GM19328 (cell line): ENCODE measurements at regions not wholly inside any gene's neighbourhood (a gene's known extent, or its start where the extent isn't known, plus 50 kb on each side); places are given as distances from the start of the nearest gene placed in this dataset.

Experiments
- ATAC-seq: cut with Tn5 transposase; IDR thresholded peaks from one replicate; pipeline ENCODE4 v1.9.1; 2021; ENCODE audit warnings: mild to moderate bottlenecking, moderate library complexity; ENCODE audit not compliant: unreplicated experiment

- ATAC-seq = no peak
These were observed 281.5 kb downstream of the HTR1B start for GRCh38 chr6:77181749-77182148.

GRCh38 chr6:77180326-77180725 is 283.0 kb downstream of the HTR1B start:
- ATAC-seq = no peak

- ATAC-seq = no peak
These were observed 284.5 kb downstream of the HTR1B start for GRCh38 chr6:77178821-77179220.

GRCh38 chr6:77177470-77177869 is 285.8 kb downstream of the HTR1B start:
- ATAC-seq = no peak

- ATAC-seq = no peak
These were observed 289.7 kb downstream of the HTR1B start for GRCh38 chr6:77173472-77174074.

- no peak for ATAC-seq
These were observed 290.7 kb downstream of the HTR1B start for GRCh38 chr6:77172578-77172977.

DNA sequence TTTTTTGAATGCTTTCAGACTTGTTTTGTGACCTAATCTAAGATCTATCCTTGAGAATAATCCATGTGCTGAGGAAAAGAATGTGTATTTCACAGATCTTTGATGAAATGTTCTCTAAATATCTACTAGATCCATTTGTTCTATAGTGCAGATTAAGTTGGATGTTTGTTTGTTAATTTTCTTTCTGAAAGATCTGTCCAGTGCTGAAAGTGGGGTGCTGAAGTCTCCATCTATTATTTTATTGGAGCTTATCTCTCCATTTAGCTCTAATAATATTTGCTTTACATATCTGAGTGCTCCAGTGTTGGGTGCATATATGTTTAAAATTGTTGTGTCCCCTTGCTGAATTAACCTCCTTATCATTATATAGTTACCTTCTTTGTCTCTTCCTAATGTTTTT is 303.6 kb downstream of the HTR1B start:
- no peak for ATAC-seq

DNA sequence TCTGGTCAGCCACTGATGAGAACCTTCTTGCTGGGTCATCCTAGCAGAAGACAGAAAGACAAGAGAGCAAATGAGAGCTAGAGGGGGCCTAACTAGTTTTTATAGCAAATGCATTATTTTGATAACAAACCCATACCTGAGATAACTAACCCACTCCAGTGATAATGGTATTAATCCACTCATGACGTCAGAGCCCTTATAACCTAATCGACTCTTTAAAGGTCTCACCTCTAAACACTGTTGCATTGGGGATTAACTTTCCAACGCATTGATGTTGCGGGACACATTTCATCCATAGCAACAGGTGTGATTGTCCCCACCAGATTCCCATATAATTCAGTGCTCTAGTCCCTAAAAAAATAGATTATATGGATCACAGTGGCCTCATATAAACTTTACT is 312.1 kb downstream of the HTR1B start:
- no peak for ATAC-seq

DNA sequence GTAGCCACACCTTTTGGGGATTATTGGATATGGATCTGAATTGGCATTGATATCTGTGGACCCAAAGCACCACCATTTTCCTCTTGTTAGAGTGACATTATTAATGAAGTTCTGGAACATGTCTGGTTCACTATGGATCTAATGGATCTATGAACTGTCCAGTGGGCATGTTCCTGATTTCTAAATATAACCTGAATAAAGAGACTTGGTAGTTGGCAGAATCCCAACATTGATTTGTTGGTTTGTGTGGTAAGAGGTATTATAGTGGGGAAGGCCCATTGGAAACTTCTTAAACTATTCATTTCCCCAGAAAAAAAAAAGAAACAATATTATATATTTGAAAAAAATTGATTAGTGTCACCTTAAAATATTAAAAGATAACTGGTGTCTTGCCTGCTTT is 312.6 kb downstream of the HTR1B start:
- no peak for ATAC-seq

- ATAC-seq = no peak
These were observed 318.0 kb downstream of the HTR1B start for GRCh38 chr6:77145244-77145643.

DNA sequence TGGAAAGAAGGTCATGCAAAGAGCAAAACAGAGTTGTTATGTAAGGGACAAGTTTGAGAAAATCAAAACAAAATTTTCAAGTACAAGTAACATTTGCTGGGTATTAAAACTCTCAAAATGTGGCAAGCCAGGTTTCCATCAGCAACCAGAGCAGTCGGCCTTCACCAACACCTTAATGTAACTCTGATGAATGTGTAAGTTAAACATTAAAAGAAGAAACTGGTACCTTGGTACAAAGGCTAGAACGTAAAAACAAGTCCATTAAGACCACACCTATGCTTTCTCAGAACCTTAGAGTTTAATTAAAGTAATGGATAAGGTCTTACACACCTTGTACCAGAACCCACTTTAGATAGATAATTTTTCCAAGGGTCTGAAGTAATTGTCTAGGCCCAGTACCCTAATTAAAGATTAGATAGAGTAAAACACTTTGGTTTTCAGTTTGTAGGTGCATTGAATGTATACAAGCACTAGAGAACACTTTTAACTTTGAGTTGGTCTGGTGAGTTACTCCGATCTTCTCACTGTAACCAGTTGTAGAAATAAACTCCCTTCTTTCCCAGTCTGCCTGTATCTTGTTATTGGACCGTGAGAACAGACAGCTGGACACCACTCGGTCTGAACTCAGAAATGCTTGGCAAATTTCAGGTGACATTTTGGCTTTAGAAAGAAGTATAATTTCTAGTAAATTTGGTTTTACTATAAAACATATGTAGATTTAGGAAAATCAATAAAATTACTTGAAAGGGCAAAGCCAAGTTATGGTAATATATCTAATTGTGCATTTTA is 319.4 kb downstream of the HTR1B start:
- ATAC-seq = no peak

- ATAC-seq = no peak
These were observed 327.2 kb downstream of the HTR1B start for GRCh38 chr6:77136086-77136485.

DNA sequence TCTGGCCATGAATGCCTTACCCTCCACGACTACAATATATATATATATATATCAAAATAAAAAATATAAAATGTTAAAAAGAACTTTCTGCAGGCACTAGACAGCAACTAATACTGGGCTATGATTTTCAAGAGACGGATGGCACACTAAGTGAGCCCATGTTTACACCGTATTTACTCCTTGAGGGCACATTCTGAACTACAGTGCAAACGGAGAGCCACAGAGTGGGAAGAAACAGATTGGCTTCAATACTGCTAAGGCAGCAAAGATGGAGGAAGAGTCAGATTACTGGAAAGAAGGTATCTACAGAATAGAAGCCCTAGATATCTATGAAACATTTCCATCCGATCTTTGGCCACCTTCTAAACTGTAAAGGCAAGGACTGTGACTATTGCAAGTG is 330.3 kb downstream of the HTR1B start:
- ATAC-seq = no peak

DNA sequence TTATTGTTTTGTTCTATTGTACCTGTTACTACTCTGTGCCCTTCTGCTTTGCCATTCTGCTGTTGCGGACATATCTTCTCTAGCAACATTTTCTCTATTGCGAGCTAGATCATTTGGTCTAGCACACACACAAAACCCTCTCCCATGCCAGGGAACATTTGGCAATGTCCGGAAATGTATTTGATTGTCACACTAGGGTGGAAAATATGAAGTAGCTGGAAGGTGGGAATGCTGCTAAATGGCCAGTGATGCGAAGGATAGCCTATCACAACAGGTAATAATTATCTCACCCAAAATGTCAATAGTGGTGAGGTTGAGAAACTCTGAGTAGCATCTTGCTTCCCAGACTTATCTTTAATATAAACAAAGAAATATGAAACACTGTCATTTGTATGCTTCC is 331.9 kb downstream of the HTR1B start:
- ATAC-seq = no peak

- ATAC-seq = no peak
These were observed 338.7 kb downstream of the HTR1B start for GRCh38 chr6:77124604-77125003.

GRCh38 chr6:77123527-77123926 is 339.8 kb downstream of the HTR1B start:
- no peak for ATAC-seq

GRCh38 chr6:77106992-77107391 is 356.3 kb downstream of the HTR1B start:
- ATAC-seq = no peak

DNA sequence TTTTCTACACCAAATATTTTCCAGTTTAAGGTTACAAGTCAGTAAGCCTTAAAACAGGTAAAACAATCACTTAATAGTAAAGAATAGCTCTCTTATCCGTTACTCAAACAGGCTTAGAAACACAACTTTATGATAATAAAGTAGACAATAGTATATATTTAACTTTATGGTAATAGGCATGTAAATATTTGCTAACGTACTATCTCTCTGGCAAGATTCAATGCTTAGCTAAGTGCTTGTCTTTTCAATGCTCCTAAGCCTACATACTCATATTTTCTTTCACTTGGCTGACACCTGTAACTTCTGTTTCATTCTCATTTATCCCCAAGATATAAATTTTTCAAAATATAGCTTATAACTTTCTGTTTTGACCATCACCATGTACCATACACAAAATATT is 358.2 kb downstream of the HTR1B start:
- no peak for ATAC-seq

DNA sequence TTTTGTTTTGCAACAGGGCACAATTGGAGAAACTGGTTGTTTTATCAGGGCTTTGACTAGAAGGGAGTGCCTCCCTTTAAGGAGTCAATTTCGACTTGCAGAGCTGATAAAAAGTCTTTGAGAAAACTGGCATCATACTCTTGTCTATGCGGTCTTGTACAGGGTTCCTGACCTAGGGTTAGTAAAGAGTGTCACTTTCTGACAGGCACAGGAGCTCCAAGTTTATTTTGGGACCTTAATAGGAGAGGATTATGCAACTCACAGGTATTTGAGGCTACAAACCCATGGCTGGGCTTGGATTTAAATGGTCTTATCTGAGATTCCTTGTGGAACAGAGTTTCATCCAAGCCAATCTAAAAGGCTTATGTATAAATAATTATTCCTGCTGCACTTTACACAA is 365.4 kb downstream of the HTR1B start:
- ATAC-seq = no peak

DNA sequence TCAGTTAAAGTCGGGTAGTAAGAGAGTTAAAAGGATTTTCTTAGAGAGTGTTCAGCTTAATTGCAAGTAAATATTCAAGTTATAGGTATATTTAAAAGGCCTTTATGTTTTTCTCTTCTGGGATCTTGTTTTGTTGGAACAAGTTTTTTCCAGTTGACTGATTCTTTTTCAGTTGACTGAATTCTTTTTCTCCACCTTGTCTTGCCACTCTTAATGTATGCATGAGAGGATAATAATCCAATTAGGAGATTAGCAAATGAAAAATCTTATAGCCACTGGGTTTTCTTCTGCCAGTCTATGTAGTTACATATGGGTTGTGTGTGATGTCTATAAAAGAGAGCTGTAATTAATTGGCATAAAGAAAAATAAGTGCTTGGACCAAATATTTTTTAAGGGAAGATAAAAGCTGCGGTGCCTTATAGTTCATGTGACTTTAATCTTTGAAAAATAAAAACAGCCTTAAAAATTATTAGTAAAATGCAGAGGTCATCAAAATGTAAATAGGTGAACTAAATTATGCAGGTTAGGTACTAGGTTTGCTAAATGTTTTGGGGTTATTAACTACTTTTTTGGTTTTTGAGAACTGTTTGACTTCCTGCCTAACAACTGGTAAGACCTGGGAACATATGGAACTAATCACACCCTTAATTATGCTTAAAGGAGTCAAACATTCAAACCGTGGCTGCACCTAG is 367.2 kb downstream of the HTR1B start:
- no peak for ATAC-seq

DNA sequence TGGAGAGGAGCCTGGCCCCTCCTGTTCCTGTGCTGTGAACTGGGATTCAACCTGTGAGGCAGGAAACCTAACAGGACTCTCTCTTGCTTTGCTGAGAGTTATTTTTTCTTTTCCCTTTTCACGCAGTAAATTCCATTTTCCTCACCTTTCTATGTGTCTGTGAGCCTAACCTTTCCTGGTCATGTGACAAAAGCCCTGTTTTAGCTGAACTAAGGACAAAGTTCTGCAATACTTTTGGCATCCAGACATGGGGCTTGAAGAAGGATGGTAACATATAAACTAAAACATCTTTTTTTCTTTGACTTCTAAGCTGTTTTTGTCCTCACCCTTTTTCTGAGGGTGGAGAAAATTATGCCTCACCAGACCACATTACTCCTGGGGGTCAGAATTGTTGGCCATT is 368.5 kb downstream of the HTR1B start:
- no peak for ATAC-seq

- no peak for ATAC-seq
These were observed 370.3 kb downstream of the HTR1B start for GRCh38 chr6:77092971-77093370.
